GM21717 (cell line): ENCODE measurements at regions not wholly inside any gene's neighbourhood (a gene's known extent, or its start where the extent isn't known, plus 50 kb on each side); places are given as distances from the start of the nearest gene placed in this dataset.
"Not testable (repeated sequence)": the region's sequence is repeated elsewhere in the genome, so short reads cannot be mapped to it uniquely, and the experiment has no call there.

Experiments used
- ATAC-seq: cut with Tn5 transposase; IDR thresholded peaks from one replicate; pipeline ENCODE4 v1.9.1; 2021; ENCODE audit warnings: mild to moderate bottlenecking, moderate library complexity; ENCODE audit not compliant: unreplicated experiment

DNA sequence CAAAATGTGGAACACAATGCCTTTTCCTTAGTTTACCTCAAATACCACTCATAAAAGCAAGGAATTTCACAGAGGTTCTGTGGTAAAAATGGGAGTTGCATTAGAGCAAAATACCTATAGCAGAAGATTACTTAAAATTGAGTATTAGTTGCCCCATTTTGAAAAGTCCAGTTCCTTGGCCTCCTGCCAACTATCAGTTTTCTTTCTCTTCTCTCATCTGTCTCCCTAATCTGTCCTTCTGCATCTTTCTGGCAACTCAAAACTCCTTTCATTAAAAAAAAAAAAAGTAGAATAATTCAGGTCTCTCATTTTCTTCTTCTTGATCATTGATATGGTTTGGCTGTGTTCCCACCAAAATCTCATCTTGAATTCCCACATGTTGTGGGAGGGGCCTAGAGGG is 127.3 kb downstream of the ATP23 start:
- ATAC-seq: no peak

DNA sequence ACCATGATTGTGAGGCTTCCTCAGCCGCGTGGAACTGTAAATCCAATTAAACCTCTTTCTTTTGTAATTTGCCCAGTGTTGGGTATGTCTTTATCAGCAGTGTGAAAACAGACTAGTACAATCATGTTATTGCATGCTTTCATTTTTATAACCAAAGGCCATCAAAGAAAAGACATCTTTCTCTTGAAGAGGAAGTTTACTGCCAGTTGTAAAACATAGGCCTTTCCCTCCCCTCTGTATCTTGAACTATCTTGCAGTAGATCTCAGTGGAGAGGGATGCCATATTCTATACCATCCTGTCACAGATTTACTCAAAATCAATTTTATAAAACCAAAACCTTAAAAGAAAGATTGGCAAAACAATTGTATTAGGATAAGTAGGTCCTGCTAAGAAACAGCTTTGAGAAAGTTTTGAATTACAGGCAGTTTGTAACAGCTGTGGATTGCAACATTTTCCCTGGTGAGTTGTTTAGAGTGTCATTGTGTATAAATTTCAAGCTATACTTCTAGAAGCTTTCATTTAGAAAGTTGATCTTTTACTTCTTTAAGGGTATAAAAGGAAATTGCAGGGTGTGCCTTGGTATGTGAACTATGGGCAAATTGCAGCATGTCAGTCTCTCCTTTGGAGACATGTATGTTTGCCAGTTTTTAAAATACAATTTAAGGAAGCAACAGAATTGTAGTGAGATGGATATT is 128.0 kb downstream of the ATP23 start:
- no peak for ATAC-seq

DNA sequence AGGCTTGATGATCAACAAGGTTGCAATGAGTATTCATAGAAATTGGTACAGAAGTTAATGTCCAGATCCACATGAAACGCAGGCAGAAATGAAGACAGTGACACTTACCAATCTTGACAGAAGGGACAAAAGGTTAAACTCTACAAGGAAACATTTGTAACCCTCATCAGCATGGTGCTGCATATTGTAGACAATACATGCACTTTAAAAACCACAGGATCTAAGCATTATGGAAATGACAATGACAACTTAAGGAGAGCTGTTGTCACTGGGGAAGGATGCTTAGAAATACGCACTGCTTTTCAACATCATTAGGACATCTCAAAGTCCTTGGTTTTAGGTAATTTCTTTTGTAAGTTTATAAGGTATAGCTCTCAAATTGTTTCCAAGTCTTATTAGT is 130.6 kb downstream of the ATP23 start:
- ATAC-seq: no peak

DNA sequence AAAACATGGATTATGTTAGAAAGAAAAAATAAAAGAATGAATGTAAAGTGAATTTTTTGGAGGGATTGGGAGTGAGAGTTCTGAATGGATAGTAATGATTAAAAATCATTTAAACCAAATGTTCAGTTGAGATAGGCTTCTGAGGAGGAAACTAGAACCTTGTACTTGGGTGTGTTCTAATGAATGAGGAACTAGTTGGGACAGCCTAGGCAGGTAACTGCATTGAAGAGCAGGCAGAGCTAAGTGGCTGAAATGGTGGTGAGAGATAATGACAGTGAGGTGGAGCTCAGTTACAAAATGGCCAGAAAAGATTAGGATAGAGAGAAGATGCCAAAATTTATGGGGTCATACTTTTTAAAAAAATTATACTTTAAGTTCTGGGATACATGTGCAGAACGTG is 132.9 kb downstream of the ATP23 start:
- ATAC-seq: no peak

DNA sequence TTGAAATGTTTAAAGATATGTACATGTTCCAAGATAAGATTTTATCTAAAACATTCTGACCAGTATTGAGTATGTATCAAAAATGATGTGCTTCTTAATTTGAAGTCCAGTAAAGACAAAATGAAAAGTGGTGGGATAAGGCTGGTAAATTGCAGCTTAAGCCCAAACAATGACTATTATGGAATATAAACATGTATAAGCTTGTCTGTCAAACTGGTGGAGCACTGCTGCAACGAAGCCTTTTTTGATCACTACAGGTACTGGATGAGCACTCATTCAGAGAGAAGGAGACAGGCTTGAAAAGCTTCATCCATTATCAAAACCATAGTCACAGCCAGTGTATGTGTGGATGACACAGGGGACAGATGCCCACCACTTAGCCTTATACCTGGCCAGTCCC is 138.4 kb downstream of the ATP23 start:
- ATAC-seq: no peak

DNA sequence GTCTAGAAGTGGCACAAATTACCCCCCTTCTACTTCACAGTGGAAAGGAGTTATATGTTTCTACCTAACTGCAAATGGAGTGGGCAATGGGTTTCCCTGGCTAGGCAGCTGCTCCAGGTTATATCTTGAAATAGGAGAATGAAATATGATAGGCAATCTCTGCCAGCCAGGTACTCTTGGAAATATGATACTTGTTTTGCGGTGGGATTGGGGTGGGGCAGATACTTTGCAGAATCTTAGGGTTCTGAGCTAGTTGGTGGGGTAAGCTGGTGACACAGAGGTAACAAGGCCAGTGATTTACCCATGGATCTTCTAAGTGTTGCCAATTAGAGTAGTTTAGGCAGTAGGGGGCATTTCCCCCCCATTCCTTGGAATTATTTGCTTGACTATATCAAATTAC is 140.1 kb downstream of the ATP23 start:
- no peak for ATAC-seq

DNA sequence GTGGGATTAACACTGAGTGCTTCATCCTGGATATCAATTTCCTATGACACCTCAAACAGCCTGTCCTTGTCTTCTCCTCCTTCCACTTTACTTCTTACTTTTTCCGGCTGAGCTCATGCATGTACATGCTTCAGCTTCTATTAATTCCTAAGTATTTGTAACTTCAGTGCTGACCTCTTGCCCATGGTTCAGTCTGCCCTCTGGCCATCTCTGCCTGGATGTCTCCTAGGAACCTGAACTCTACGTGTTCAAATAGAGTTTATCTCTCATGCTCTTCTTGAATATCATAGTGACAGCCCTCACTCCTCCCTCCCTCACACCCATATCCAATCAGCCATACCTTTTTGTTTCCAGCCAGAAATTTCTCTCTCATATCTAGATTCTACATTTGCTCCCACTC is 141.6 kb downstream of the ATP23 start:
- ATAC-seq: no peak

DNA sequence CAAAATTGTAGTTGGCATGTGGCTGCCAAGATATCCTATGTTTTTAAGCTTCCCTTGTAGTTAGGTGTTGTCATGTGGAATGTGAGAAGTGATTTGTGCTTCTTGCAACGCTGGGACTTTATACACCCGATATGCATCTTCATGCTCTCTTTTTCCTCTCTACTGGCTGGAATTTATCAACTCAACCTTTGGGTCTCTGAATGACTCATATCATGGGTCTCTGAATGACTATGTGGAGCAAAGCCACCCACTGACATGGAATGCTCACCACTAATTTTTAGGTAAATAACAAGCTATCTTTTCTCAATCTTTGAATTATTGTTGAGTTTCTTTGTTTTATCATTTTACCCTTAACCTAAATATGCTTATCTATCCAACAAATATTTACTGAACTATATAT is 144.6 kb downstream of the ATP23 start:
- no peak for ATAC-seq

DNA sequence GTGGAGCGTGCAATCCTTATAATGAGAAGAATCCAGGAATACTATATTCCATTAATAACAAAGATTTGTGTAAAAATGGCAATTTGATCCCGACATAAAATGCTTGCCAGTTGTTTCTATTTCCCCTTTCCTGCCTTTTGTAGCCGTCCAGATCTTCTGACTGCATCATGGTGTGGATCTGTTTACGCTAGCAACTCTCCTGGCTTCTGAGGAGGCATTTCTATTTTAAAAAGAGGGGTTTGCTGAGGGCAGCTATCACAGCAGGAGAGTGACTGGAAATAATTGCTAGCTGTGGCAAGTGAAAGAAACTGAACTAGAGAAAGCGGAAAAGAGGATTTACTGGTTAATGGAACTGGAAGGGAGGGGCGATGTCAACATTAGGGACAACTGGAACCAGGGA is 145.6 kb downstream of the ATP23 start:
- no peak for ATAC-seq

DNA sequence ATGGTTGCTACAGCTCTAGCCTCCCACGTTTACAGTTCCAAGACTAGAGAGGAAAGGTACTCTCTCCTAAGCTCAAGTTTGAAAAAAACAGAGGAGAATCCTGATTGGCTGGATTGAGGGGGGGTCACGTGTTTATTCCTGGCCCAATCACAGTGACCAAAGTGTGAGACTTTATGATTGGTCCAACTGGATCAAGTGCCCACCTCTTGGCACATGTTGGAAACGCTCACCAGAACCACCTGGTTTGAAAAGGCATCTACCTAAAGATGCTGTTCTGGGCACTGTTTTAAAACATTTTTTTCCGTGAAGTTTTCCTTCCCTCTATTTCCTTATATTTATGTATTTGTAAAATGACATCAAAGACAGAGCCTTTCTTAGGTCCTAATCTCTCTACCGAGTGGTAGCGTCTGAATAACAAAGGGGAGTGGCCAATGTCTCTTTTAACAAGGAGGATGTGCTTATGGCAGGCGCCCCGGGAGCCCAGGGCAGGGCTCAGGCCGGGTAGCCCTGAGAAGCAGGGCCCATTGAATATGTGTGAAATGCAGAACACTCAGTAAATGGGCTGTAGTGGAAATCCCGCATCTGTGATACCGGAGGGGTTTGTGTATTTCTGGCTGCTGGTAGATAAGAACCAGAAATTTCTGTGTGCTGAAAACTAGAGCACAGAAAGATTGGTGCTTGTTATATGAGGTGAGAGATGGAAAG is 146.2 kb downstream of the ATP23 start:
- ATAC-seq: no peak

DNA sequence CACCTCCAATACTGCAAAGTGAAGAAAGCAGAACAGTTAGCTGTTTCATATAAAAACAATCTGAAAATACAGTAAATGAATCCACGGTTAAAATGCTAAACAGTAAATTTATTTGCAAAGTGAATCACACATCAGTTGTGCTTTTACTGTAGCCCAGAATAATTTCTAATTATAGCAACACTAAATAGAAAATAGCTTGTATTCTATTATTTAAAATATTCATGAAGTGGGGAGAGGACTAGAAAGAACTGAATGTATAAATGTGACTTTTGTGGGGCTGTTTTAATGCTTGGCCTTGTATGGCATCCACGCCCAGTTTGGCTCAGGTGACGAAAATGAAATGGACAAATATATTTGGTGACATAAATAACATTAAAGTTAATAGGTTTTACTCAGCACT is 148.2 kb downstream of the ATP23 start:
- ATAC-seq: no peak

DNA sequence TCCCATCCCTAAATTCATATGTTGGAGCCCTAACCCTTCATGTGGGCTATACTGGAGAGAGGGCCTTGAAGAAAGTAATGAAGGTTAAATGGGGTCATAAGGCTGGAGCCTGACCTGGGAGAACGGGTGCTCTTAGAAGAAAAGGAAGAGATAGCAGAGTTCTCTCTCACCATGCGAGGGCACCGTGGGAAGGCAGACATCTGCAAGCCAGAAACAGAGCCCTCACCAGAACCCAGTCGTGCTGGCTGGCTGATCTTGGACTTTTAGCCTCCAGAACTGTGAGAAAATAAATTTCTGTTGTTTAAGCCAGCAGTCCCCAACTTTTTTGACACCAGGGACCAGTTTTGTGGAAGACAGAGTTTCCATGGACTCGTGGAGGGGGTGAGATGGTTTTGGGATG is 149.3 kb downstream of the ATP23 start:
- no peak for ATAC-seq

DNA sequence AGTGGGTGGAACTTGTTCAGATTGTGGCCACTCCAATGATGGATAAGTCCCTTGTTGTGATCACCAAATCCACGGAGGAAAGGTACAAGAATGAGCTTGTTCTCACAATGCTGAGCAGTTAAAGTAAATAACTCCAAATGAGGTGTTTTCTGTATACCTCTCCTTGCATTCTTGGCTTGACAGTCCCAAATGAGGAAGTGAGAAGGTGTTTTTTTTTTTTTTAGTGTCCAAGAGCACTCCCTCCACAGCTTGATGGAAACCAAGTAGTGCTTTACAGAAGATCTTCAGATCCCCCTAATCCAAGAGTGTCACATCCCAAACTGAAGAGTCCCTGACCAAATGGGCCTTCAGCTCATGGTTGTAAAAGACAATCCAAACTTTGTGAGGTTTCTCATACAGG is 153.6 kb downstream of the ATP23 start:
- ATAC-seq: peak; percentile 72

DNA sequence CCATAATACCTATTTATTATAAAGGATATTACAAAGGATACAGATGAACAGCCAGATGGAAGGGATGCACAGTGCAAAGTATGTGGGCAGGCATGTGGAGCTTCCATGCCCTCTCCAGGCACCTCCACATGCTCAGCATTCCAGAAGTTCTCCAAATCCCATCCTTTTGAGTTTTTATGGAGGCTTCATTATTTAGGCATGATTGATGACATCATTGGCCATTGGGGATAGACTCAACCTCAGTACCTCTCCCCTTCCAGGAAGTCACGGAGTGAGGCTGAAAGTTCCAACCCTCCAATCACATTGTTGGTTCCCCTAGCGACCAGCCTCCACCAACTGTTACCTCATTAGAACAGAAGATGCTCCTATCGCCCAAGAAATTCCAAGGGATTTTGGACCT is 156.4 kb downstream of the ATP23 start:
- ATAC-seq: no peak

DNA sequence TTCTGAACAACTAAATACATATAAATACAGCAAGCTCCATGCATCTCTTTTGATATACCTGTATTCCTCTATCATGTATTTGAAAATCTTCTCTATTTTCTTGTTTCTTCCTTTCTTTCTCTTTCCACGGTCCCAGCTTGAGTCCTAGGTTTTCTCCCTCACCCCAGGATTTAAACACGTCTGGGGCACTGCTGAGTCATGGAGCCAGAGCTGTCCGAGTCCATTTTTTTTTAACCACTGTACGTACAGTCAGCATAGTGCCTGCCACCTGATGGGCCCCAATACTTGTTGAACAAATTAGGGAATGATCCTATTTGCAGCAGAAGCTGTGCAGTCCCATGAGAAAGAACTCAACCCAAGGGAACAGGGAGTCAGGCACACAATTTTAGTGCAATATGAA is 158.1 kb downstream of the ATP23 start:
- no peak for ATAC-seq

DNA sequence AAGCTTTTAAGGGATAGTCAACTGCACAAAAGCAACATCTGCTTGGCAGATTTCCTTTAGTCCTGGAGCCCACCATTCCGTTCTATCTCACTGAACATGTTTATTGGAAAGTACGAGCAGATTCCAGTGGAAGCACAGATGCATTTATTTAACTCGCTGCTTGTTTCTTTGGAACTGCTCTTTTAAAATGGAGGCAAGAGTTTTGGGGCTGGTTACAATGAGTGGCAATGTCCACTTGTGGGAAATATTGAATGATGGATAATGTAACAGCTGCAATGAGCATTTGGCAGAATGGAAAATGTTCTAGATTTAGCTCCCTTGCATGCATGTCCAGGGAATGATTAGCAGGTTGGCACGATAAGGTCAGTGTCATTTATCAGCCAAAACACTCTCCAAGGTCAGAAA is 163.0 kb downstream of the ATP23 start:
- no peak for ATAC-seq

DNA sequence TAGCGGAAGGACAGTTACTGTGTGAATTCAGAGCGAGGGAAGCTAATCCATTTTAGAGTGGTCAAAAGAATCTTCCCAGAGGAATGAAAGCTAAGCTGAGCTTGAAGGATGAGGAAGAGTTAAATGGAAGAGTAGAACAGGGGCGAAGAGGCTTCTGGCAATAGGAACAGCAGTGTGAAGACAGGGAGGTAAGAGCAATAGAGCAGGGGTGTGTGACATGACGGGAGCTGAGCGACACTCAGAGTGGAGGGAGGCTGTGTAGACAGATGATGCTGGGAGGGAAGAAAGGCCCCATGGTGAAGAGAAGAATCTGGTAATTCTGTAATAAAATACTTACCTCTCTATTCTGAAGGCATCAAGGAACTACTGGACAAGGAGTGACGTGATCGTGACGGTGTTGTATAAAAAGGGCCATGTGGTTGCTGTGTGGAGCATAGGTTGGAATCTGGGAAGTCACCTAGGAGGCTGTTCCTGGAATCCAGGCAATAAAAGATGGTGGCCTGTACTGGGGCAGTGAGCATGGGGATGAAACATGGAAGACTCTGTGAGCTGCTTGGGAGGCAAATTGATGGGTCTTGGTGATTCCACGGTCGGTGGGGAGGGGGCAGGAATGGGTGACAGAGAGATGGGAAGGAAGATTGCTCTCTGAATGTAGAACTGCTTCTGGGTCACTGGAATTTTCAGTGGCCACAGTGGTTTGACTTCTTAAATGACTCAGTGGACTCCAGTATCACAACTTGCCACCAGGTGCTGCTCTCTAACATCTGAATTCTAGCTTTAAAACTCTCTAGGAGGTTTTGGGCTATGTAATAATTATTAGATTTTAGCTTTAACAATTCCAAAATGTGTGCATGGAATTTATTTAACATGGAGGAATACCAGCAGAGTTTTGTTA is 164.1 kb downstream of the ATP23 start:
- ATAC-seq: no peak

DNA sequence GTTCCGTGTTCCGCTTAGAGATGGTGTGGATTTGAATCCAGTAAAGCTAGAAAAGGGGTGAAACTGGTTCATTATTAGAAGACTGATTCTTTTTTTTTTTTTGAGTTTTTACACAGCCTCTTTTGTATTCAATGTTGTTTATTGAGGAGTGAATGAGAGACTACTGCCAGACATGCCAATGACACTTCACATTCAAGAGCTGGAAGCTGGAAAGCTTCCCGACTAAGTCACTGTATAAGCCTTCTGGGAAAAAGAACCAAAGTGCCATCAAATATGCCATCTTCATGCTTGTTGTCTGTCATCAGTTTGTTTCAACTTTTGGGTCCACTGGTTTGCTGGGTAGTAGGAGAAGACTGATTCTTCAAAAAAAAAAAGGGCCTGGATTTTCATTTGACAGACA is 164.8 kb downstream of the ATP23 start:
- ATAC-seq: no peak

DNA sequence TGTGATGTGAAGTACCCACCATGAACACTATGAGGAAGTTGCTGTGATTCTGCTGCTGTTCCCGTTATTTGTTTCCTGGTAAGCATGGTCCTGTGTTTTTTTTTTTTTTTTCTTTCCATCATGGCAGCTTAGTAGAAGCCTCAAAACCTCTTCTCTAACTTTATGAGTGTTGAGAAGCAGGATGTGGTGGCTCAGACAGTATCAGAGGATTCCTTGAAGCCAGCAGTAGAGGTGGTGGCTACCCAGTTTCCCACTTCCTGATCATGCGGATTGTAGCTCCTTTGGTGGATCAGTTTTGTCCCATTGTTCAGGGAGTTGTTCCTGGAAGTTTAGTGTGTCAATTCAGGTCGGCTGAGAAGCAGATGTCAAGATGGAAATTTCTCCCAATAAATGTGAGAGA is 175.8 kb downstream of the ATP23 start:
- ATAC-seq: no peak

DNA sequence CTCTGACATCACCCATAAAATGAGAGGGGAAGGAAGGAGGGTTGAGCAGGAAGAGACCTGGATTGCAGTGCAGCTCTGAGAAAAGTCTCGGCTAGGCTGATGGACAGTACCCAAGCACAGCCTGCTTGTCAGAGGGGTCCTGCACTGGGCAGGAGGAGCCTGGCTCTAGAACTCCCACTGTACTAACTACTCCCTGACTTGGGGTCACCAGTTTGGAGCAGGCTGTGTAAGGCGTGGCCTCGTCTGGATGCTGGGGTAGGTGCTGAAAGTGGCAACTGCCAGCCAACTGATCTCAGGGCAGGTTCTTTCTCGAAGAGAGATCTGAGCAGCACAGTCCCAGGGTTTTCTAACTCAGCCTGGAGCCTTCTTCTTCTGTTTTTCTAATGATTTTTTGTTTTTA is 176.3 kb downstream of the ATP23 start:
- ATAC-seq: no peak

DNA sequence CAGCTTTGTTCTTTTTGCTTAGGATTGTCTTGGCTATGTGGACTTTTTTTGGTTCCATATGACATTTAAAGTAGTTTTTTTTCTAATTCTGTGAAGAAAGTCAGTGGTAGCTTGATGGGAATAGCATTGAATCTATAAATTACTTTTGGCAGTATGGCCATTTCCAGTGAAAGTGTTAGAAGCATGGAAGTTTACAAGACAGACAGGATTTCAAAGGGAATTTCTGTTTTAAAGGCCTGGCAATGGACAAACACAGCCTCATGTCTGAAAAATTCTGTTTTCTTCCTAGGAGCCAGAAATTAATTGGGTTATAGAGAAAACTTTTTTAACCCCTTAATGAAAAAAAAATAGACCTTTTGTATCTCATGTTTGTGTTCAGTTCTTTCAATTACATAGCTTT is 184.4 kb downstream of the ATP23 start:
- not testable (repeated sequence) for ATAC-seq
